H1 (cell line): ENCODE measurements at regions not wholly inside any gene's neighbourhood (a gene's known extent, or its start where the extent isn't known, plus 50 kb on each side); places are given as distances from the start of the nearest gene placed in this dataset.

ENCODE experiments used
- CTCF ChIA-PET: fragments of 300-600 bp; sonication (Branson Sonifier 250); formaldehyde crosslinking; loops from one replicate; lab custom pipeline; 2021; ENCODE audit not compliant: partially characterized antibody; lab: Charles Lee
- POLR2A ChIA-PET: fragments of 300-600 bp; sonication (Branson Sonifier 250); formaldehyde crosslinking; loops from one replicate; lab custom pipeline; 2021; ENCODE audit warnings: inconsistent platforms; ENCODE audit not compliant: partially characterized antibody; lab: Charles Lee
- DNase-seq, 2 experiments: peaks; one replicate each; pipeline versions ENCODE4 v3.0.0 to v3.0.0-alpha.2; 2010 to 2022; ENCODE audit warnings: low spot score in 2 of 2, low read depth in 1 of 2, mixed read lengths in 1 of 2
- FAIRE-seq: peaks from 2 replicates; lab custom pipeline; 2011; peaks lifted over from hg19 to GRCh38; lab: Jason Lieb, UNC
- H2AFZ ChIP-seq: 2 replicates; pipeline ENCODE4 v1.8.1; 2012; ENCODE audit warnings: low read length, inconsistent platforms
- H2AK5ac ChIP-seq: 2 replicates; pipeline ENCODE4 v1.6.1; 2013; ENCODE audit warnings: low read depth, low read length
- H2BK120ac ChIP-seq: replicated peaks from 2 replicates; pipeline ENCODE3; 2013; ENCODE audit warnings: low read depth, low read length, inconsistent platforms
- H2BK12ac ChIP-seq: 2 replicates; pipeline ENCODE4 v1.6.1; 2013; ENCODE audit warnings: low read depth, low read length
- H2BK15ac ChIP-seq: 2 replicates; pipeline ENCODE4 v1.6.1; 2013; ENCODE audit warnings: low read length
- H2BK20ac ChIP-seq: 2 replicates; pipeline ENCODE4 v1.6.1; 2013; ENCODE audit warnings: low read length
- H2BK5ac ChIP-seq: 2 replicates; pipeline ENCODE4 v1.6.1; 2013; ENCODE audit warnings: low read depth, low read length
- H3K14ac ChIP-seq: 2 replicates; pipeline ENCODE4 v1.6.1; 2013; ENCODE audit warnings: inconsistent platforms; ENCODE audit not compliant: insufficient read length
- H3K18ac ChIP-seq: 2 replicates; pipeline ENCODE4 v1.6.1; 2013; ENCODE audit warnings: low read length; ENCODE audit errors: extremely low read depth
- H3K23ac ChIP-seq: 2 replicates; pipeline ENCODE4 v1.6.1; 2013; ENCODE audit warnings: inconsistent platforms; ENCODE audit not compliant: insufficient read length
- H3K23me2 ChIP-seq: 2 replicates; pipeline ENCODE4 v1.6.1; 2013; ENCODE audit warnings: low read depth, low read length
- H3K27ac ChIP-seq: 2 replicates; pipeline ENCODE4 v1.6.1; 2011; ENCODE audit warnings: low read depth, low read length, inconsistent platforms
- H3K27me3 ChIP-seq, 4 experiments: replicated peaks in 1 of 4; 1 replicate in 1 of 4; 2 replicates in 3 of 4; pipeline versions ENCODE4 v1.6.1 to v1.8.1; 2011 to 2013; ENCODE audit warnings: low read length in 3 of 4, mild to moderate bottlenecking in 3 of 4, inconsistent platforms in 2 of 4, mixed read lengths in 2 of 4, moderate library complexity in 1 of 4; ENCODE audit not compliant: control insufficient read depth in 3 of 4, insufficient read depth in 3 of 4; ENCODE audit errors: extremely low read depth in 1 of 4
- H3K36me3 ChIP-seq, 4 experiments: 2 replicates each; pipeline versions ENCODE4 v1.6.1 to v1.8.1; 2011 to 2013; ENCODE audit warnings: mild to moderate bottlenecking in 4 of 4, low read length in 3 of 4, moderate library complexity in 2 of 4, control low read depth in 1 of 4, inconsistent platforms in 1 of 4; ENCODE audit not compliant: insufficient read depth in 4 of 4, control insufficient read depth in 2 of 4
- H3K4ac ChIP-seq: replicated peaks from 2 replicates; pipeline ENCODE3; 2013; ENCODE audit warnings: low read length, low read depth, mixed read lengths, inconsistent platforms; ENCODE audit not compliant: insufficient read length
- H3K4me1 ChIP-seq, 4 experiments: replicated peaks in 1 of 4; 1 replicate in 1 of 4; 2 replicates in 3 of 4; pipeline versions ENCODE4 v1.6.1 to v1.8.1; 2011 to 2013; ENCODE audit warnings: low read length in 3 of 4, inconsistent platforms in 2 of 4, mixed read lengths in 1 of 4; ENCODE audit not compliant: insufficient read depth in 4 of 4, control insufficient read depth in 3 of 4
- H3K4me2 ChIP-seq, 2 experiments: 2 replicates each; pipeline versions ENCODE4 v1.6.1 to v1.8.1; 2011 to 2013; ENCODE audit warnings: low read depth in 2 of 2, low read length in 2 of 2, control low read depth in 1 of 2, inconsistent platforms in 1 of 2, mild to moderate bottlenecking in 1 of 2; ENCODE audit not compliant: insufficient read depth in 1 of 2
- H3K4me3 ChIP-seq, 4 experiments: fragments of 200-600, 300-600 bp in 1 of 4; sonication (generic), shearing (Covaris generic), sonication (Bioruptor Twin) in 1 of 4; 2 replicates each; pipeline versions ENCODE4 v1.5.1 to v1.8.1; 2011 to 2016; ENCODE audit warnings: low read length in 4 of 4, low read depth in 3 of 4, control low read depth in 2 of 4, inconsistent platforms in 2 of 4, mild to moderate bottlenecking in 2 of 4, mixed read lengths in 1 of 4, moderate library complexity in 1 of 4; ENCODE audit not compliant: insufficient read depth in 2 of 4; ENCODE audit errors: extremely low read depth in 1 of 4
- H3K56ac ChIP-seq: replicated peaks from 2 replicates; pipeline ENCODE3; 2013; ENCODE audit warnings: low read depth, mild to moderate bottlenecking, mixed read lengths, low read length, inconsistent platforms; ENCODE audit not compliant: insufficient read length
- H3K79me1 ChIP-seq: 2 replicates; pipeline ENCODE4 v1.6.1; 2013; ENCODE audit warnings: low read depth, low read length, control low read depth
- H3K79me2 ChIP-seq, 2 experiments: 2 replicates each; pipeline versions ENCODE4 v1.6.1 to v1.8.1; 2012 to 2013; ENCODE audit warnings: low read length in 2 of 2, mild to moderate bottlenecking in 2 of 2, inconsistent platforms in 1 of 2; ENCODE audit not compliant: insufficient read depth in 2 of 2, control insufficient read depth in 1 of 2
- H3K9ac ChIP-seq, 4 experiments: replicated peaks in 1 of 4; 1 replicate in 1 of 4; 2 replicates in 3 of 4; pipeline versions ENCODE4 v1.6.1 to v1.8.1; 2011 to 2013; ENCODE audit warnings: low read depth in 3 of 4, low read length in 3 of 4, control low read depth in 2 of 4, mild to moderate bottlenecking in 2 of 4, moderate library complexity in 2 of 4, inconsistent platforms in 1 of 4; ENCODE audit errors: extremely low read depth in 1 of 4
- H3K9me3 ChIP-seq, 2 experiments: 2 replicates each; pipeline versions ENCODE4 v1.6.1 to v1.8.1; 2012 to 2013; ENCODE audit warnings: mild to moderate bottlenecking in 2 of 2, moderate library complexity in 2 of 2, control low read depth in 1 of 2, inconsistent platforms in 1 of 2, low read depth in 1 of 2, low read length in 1 of 2, mixed read lengths in 1 of 2; ENCODE audit not compliant: insufficient read depth in 2 of 2
- H4K20me1 ChIP-seq, 2 experiments: replicated peaks in 1 of 2; 2 replicates each; pipeline versions ENCODE3 to v1.8.1; 2011 to 2013; ENCODE audit warnings: inconsistent platforms in 2 of 2, low read length in 2 of 2, mild to moderate bottlenecking in 1 of 2; ENCODE audit not compliant: insufficient read depth in 2 of 2, control insufficient read depth in 1 of 2
- H4K5ac ChIP-seq: 2 replicates; pipeline ENCODE4 v1.6.1; 2013; ENCODE audit warnings: low read length, low read depth, mixed read lengths, inconsistent platforms; ENCODE audit not compliant: insufficient read length
- H4K8ac ChIP-seq: 2 replicates; pipeline ENCODE4 v1.8.0; 2013; ENCODE audit warnings: mild to moderate bottlenecking, moderate library complexity, low read length, inconsistent platforms; ENCODE audit not compliant: insufficient read depth; ENCODE audit errors: extremely low read depth
- H4K91ac ChIP-seq: replicated peaks from 2 replicates; pipeline ENCODE3; 2013; ENCODE audit warnings: low read length, mixed read lengths, inconsistent platforms; ENCODE audit not compliant: insufficient read length
- BCL11A ChIP-seq, 2 experiments: IDR thresholded peaks; one replicate each; pipeline ENCODE4 v1.6.1; 2011; ENCODE audit warnings: low read depth in 2 of 2, low read length in 2 of 2, mild to moderate bottlenecking in 2 of 2
- CBX8 ChIP-seq: fragments of 300-800, 300-1000 bp; sonication (generic); IDR thresholded peaks from 2 replicates; pipeline ENCODE4 v1.7.1; 2016; ENCODE audit warnings: low read depth, low read length, borderline replicate concordance
- CHD2 ChIP-seq: IDR thresholded peaks from 2 replicates; pipeline ENCODE4 v1.6.1; 2012; ENCODE audit warnings: low read length, improper control_type of control experiment
- CTBP2 ChIP-seq: IDR thresholded peaks from 2 replicates; pipeline ENCODE4 v1.7.0; 2011; ENCODE audit warnings: borderline replicate concordance, mild to moderate bottlenecking, moderate library complexity, mixed read lengths, low read length; ENCODE audit not compliant: insufficient read depth, insufficient read length
- EGR1 ChIP-seq: IDR thresholded peaks from 2 replicates; pipeline ENCODE4 v1.6.1; 2011; ENCODE audit warnings: low read depth, low read length, borderline replicate concordance
- MAFK ChIP-seq: IDR thresholded peaks from 2 replicates; pipeline ENCODE4 v1.6.1; 2012; ENCODE audit warnings: low read depth, mild to moderate bottlenecking, improper control_type of control experiment, low read length
- NANOG ChIP-seq: IDR thresholded peaks from 2 replicates; pipeline ENCODE4 v1.6.1; 2011; ENCODE audit warnings: low read length, low read depth, mild to moderate bottlenecking, inconsistent platforms; ENCODE audit not compliant: insufficient read depth, poor library complexity, severe bottlenecking
- RNF2 ChIP-seq: fragments of 200-900, 300-1000 bp; sonication (generic); IDR thresholded peaks from 2 replicates; pipeline ENCODE4 v1.7.1; 2016; ENCODE audit warnings: borderline replicate concordance, low read depth, mild to moderate bottlenecking, antibody characterized with exemption, low read length; ENCODE audit not compliant: poor library complexity, severe bottlenecking; ENCODE audit errors: missing control alignments
- TAF7 ChIP-seq: optimal IDR thresholded peaks from 2 replicates; pipeline ENCODE3; 2011; ENCODE audit warnings: low read depth, mild to moderate bottlenecking, inconsistent platforms, low read length, moderate library complexity, borderline replicate concordance
- TF ChIP-seq, protein P1 (sequence below): IDR thresholded peaks from 2 replicates; pipeline ENCODE4 v1.6.1; 2011; ENCODE audit warnings: low read depth, mild to moderate bottlenecking, low read length; ENCODE audit not compliant: insufficient read depth

GRCh38 chr4:140311257-140311835, 62.1 kb upstream of the SCOC start:
- Histone ChIP-seq H4K8ac (no peak overlapping the region), H4K20me1 (peaks cover 0 to under 1% of the 10 kb centered on the region in 2 experiments), H3K4ac (no peak overlapping the region), H2AFZ (no peak overlapping the region), H4K5ac (no peak overlapping the region), H2AK5ac (no peak overlapping the region), H4K91ac (no peak overlapping the region), H3K14ac (no peak overlapping the region), H3K36me3 (no peaks in the 10 kb centered on the region; a peak in 1 of 8 replicates), H3K23me2 (0 out of 2 replicates have a peak, but pooled peaks cover 2% of the 10 kb centered on the region), H3K79me2 (no peaks in the 10 kb centered on the region), H3K23ac (no peak overlapping the region), H3K4me1 (peaks cover 0 to 7% (median 2%) of the 10 kb centered on the region in 4 experiments; a peak in 5 of 7 replicates), H2BK15ac (no peak overlapping the region), H3K79me1 (no peaks in the 10 kb centered on the region), H2BK5ac (no peak overlapping the region), H2BK12ac (no peak overlapping the region), H3K18ac (no peak overlapping the region), H3K27me3 (peaks cover 8 to 24% (median 19%) of the 10 kb centered on the region in 4 experiments), H3K4me2 (no peak overlapping the region), H2BK20ac (no peak overlapping the region), H3K9ac (no peak overlapping the region), H3K27ac (no peak overlapping the region), H3K56ac (no peak overlapping the region), H3K4me3 (no peak overlapping the region), H2BK120ac (no peak overlapping the region), H3K9me3 (no peaks in the 10 kb centered on the region)
- CTCF ChIA-PET = interaction anchor here (1.0 to 3.2 kb wide), 3 partner anchors 12 to 15 kb away, joined by 3 to 20 read pairs (median 9); no protein-coding TSS in a partner anchor
- TF ChIP-seq TAF7 (no peak), RNF2 (no peak), CHD2 (no peak), CTBP2 (no peak), EGR1 (no peak), NANOG (no peak), MAFK (no peak), BCL11A (IDR thresholded peaks at IDR 0.05; ENCODE audit: low read depth in 2 of 2, low read length in 2 of 2) (no peak), CBX8 (no peak)
- TF ChIP-seq, protein P1, sequence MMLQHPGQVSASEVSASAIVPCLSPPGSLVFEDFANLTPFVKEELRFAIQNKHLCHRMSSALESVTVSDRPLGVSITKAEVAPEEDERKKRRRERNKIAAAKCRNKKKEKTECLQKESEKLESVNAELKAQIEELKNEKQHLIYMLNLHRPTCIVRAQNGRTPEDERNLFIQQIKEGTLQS = no peak
- POLR2A ChIA-PET = no interaction called here
- no peak for DNase-seq
- FAIRE-seq = no peak
